HG02870 (cell line): ENCODE measurements at regions not wholly inside any gene's neighbourhood (a gene's known extent, or its start where the extent isn't known, plus 50 kb on each side); places are given as distances from the start of the nearest gene placed in this dataset.
"Not testable (repeated sequence)": the region's sequence is repeated elsewhere in the genome, so short reads cannot be mapped to it uniquely, and the experiment has no call there.

Experiments used
- ATAC-seq: cut with Tn5 transposase; IDR thresholded peaks from one replicate; pipeline ENCODE4 v1.9.1; 2021; ENCODE audit warnings: mild to moderate bottlenecking, moderate library complexity; ENCODE audit not compliant: unreplicated experiment

GRCh38 chr3:87796843-87797185 is 262.0 kb downstream of the CGGBP1 start:
- no peak for ATAC-seq

DNA sequence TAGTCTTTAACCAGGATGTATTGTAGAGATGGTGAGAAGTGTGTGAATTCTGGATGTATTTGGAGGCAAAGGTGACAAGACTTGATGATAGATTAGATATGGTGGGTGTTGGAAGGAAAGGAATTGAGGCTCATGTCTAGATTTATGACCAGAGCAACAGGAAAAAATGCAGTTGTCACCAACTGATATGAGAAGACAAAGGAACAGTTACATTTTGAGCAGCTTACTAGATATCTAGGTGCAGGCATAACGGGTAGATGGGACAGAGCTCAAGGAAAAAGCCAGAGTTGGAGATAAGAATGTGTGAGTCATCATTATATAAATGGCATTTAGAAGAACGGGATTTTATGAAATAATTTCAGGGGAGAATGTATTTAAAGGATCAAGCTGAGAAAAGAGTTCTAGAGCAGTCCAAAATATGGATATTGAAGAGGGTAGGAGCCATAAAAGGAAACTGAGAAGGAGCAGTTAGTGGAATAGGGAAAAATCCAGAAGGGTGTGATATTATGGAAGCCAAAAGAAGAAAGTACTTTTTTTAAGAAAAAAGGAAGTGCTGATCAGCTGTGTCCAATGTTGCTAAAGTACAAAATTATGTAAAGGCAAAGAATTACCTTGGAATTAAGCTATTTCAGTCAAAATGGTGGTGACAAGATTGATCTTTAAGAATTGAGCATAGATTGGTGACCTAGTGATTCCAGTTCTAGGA is 262.5 kb downstream of the CGGBP1 start:
- ATAC-seq, result no peak

GRCh38 chr3:87795701-87796100 is 263.1 kb downstream of the CGGBP1 start:
- ATAC-seq, result no peak

DNA sequence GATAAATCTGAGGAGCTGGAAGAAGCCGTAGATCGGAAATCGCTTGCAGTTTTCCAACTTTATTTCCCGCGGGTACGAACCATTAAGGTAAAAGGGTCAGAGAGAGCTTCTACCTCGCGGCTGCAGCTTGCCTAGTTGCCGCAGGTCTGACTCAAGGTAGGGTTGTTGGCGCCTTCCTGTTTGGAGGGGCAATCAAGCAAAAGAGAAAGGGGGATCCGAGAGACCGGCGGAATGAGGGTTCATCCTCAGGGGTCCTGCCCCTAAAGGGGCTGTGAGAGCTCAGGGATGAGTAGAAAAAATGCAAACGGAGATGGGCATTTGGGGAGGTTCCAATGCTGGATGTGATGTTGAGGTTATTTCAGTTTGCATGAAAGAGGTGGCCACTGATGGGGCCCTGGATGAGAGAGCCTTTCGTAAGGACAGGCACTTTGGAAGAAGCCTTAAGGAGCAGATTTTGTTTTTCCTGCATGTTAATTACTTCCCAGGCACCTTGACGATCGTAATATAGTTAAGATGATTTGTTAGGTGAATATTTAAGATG is 265.4 kb downstream of the CGGBP1 start:
- no peak for ATAC-seq

GRCh38 chr3:87792534-87793336 is 266.1 kb downstream of the CGGBP1 start, which contains the start of gene HTR1F:
Gene HTR1F (plus strand): TSS chr3:87792706.
- no peak for ATAC-seq

- no peak for ATAC-seq
Measured at GRCh38 chr3:87792198-87792533, 266.6 kb downstream of the CGGBP1 start.

- no peak for ATAC-seq
Measured at GRCh38 chr3:87791248-87792027, 267.4 kb downstream of the CGGBP1 start.

GRCh38 chr3:87789049-87789448 is 269.8 kb downstream of the CGGBP1 start:
- ATAC-seq, result not testable (repeated sequence)

DNA sequence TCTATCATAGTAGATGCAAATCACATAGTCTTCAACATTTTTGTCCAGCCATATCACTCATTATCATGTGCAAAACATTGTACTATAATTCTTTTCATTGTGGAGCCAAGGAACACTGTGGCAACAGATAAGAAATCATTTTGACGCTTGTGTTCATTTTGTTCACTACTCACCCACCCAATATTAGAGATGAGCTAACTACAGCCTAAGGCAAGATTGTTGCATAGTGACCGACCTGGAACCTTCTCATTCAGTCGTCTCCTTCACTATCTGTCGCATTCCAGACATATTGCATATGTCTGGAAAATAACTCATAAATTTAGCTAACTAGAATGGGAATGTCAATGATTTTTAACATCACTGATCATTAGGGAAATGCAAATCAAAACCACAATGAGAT is 270.3 kb downstream of the CGGBP1 start:
- ATAC-seq, result no peak

DNA sequence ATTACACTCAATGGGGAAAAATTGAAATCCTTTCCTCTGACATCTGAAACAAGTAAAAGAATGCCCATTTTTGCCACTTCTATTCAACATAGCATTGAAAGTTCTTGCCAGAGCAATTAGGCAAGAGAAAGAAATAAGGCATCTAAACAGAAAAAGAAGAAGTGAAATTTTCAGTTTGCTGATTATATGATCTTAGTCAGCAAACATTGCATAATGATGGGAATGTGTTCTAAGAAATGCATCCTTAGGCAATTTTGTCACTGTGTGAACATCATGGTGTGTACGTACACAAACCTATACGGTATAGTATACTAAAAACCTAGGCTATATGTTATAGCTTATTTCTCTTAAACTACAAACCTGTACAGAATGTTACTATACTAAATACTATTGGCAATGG is 278.0 kb downstream of the CGGBP1 start:
- no peak for ATAC-seq

DNA sequence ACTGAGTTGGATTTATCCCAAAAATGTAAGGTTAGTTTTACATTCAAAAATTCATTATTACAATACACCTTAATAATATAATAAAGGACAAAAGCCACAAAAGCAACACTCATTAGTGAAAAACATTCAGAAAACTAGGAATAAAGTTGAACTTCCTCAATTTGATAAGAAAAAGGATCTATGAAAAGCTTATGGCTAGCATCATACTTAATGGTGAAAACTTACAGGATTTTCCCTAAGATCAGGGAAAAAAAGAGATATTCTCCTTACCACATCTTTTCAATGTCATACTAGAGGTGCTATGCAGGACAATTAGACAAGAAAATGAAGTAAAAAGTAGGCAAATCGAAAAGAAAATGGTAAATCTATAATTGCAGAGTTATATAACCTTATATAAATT is 279.9 kb downstream of the CGGBP1 start:
- no peak for ATAC-seq

DNA sequence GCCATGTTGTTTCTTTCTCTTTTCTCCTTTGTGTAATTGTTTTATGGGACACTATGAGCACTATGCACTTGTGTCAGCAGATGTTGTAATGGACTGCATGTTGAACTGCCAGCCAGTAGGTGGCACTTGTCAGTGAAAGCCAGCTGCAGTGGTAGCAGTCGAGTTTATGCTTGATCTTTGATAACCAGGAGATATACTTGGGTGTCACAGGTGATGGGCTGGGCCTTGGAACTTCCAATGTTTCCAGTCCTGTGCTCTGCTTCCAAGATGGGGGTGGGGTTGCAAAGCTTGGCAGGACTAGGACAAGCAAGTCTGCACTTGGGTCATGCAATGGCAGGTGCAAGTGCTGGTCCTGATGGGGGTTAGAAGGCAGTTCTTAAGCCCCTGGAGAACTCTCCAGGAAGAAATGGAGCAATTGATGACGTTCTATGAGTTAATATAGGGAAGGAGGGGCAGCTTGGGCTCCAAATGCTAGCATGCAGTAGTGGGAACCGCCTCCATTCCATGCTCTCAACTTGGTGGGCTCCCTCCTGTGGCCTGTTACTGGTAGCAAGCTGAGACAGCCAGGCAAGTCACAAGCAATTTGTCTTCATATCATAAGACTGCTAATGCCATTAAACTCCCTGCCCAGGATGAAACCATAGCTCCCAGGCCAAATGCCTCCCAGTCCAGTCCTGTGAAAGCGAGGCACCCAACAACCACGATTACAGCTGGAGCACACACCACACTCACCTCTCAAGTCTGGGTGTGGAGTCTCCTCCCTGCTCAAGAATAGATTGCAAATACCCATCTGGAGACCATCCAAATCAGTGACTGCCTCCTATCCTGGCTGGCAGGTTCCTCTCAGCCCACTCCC is 287.2 kb downstream of the CGGBP1 start:
- peak; percentile 98 for ATAC-seq

DNA sequence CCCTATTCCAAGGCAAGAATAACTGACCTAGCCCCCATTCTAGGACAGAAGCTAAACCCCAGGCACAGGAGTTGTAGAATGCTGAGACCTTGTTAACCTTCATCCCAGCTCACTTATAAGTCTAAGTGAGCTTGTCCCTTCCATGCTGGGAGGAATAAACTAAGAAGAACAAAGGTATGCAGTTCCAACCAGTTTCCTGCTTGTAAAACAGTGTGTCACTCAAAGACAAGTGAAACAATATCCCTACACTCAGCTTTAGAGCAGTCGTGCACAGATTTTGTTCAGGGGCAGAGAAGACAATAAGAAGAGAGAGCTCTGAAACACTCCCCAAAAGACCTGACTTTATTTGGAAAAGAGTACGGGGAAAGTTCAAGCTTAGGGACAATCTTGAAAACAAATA is 292.1 kb downstream of the CGGBP1 start:
- no peak for ATAC-seq

DNA sequence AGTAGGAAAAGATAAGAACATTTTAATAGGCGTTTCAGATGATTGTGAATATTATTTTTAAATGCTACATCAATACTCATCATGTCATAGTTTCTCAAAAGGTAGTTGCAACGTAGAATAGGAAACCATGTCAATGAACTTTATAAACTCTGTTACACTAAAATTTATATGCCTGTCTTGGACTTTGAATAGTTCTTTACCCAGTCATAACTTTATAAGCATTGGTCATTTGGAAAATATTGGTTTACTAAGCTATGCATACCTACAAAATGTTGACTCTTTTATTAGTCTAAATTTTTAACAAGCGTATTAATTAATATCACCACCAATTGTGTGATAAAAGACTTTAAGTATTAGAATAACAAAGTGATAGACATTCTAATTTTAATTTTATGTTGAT is 293.5 kb downstream of the CGGBP1 start:
- ATAC-seq, result no peak

DNA sequence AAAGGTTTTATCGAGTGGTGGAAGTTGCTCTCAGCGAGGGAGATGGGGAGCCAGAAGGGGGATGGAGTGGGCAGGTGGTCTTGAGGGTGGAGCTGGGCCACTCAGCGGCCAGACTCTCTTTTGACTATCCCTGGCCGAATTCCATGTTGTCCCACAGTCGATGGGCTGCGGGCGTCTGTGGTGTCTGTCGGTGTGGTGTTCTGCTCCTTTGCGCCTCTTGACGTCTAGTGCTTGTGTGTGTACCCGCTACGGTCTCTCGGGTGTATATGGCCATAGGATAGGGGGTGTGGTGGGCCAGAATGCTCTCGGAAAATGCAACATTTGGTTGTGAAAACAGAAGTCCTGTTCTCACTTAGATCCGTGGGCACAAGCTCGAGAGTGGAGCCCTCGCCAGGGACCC is 297.0 kb downstream of the CGGBP1 start:
- no peak for ATAC-seq

DNA sequence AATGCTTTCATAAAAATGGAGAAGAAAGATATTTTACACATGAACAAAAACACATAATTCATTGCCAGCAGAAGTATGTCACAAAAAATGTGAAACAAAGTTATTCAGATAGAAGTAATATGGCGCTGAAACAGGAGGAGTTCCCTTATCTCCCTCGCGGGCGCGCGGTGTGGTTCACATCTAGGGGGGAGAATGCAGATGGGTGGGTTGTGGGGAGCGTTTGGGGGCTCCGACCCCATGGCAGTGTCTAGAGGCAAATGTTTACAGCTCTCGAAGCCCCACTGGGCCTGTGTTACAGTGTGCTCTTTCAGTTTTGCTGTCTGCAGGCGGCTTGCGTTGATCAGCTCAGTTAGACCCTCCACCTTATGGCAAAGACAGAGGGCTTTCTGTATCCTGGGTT is 297.5 kb downstream of the CGGBP1 start:
- ATAC-seq, result no peak

- ATAC-seq, result no peak
Measured at GRCh38 chr3:87756616-87757015, 302.2 kb downstream of the CGGBP1 start.

- no peak for ATAC-seq
Measured at GRCh38 chr3:87755852-87756251, 303.0 kb downstream of the CGGBP1 start.

GRCh38 chr3:87742250-87742649 is 316.6 kb downstream of the CGGBP1 start:
- no peak for ATAC-seq

DNA sequence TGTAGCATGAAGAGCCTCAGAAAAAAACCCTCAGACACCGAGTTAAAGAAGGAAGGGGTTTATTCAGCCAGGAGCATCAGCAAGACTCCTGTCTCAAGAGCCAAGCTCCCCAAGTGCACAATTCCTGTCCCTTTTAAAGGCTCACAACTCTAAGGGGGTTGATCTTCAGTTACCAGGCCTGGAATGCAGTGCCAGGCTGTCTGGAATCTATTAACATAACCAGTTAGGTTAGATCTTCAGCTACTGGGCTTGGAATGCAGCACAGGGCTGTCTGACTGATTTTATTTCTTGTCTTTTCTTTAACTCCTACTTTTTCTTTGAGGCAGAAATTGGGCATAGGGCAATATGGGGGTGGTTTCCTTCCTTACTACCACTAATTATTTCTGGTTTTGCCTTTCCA is 317.9 kb downstream of the CGGBP1 start:
- ATAC-seq, result not testable (repeated sequence)

DNA sequence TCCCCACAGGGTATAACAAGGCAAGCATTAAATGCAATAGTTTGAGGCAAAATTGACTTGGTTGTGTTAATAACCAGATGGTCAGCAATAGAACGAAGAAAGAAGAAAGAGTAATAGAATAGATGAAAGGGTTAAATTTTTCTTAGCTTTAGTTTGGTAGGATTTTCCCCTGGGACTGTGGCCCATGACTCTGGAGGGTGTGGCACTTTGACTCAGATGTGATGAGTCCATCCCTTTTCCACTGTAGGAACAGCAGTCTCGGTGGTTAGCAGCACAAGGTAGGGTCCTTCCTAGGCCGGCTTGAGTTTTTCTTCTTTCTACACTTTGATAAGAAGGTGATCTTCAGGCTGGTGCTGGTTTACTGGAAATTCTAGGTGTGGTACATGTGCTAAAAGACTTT is 321.0 kb downstream of the CGGBP1 start:
- not testable (repeated sequence) for ATAC-seq
